GM21447 (cell line): ENCODE measurements at regions not wholly inside any gene's neighbourhood (a gene's known extent, or its start where the extent isn't known, plus 50 kb on each side); places are given as distances from the start of the nearest gene placed in this dataset.
"Not testable (repeated sequence)": the region's sequence is repeated elsewhere in the genome, so short reads cannot be mapped to it uniquely, and the experiment has no call there.

Source experiments
- ATAC-seq: cut with Tn5 transposase; IDR thresholded peaks from one replicate; pipeline ENCODE4 v1.9.1; 2021; ENCODE audit not compliant: unreplicated experiment

DNA sequence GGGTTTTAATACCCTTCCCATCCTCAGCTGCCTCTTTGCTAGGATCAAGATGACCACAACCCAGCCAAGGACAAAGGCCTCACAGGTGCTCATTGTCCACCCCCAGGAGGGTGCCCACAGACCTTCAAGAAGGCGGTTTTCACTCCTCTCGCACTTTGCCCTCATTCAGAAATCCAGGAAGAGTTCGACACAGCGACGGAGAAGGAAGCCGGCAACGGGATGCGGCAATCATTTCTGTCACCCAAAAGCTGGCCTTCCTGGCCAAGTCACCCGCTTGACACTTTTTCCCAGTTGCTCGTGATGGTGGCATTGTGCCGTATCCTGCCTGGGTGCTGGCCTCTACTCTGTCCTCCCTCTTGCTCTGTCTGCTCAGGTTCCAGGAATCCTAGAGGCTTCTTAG lies 293.0 kb upstream of the ZNF337 start:
- not testable (repeated sequence) for ATAC-seq

DNA sequence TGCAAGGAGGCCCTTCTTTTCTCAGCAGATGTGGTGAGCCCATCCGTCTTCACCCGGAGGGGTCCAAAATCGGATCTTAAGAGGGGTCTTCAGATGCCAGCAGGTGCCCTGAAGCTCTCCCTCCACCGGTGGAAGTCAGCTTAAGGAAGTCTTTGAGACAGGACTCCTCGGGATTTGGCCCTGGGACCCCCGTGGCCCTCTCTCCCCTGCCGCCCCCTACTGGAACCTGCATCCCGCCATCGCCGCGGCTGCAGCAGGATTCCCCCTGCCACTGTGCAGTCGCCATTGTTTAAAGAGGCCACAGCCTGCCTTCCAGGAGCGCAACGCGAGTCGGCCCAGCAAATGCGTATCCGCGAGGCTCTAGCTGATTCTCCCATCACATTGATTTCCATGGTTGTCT lies 292.5 kb upstream of the ZNF337 start:
- no peak for ATAC-seq

DNA sequence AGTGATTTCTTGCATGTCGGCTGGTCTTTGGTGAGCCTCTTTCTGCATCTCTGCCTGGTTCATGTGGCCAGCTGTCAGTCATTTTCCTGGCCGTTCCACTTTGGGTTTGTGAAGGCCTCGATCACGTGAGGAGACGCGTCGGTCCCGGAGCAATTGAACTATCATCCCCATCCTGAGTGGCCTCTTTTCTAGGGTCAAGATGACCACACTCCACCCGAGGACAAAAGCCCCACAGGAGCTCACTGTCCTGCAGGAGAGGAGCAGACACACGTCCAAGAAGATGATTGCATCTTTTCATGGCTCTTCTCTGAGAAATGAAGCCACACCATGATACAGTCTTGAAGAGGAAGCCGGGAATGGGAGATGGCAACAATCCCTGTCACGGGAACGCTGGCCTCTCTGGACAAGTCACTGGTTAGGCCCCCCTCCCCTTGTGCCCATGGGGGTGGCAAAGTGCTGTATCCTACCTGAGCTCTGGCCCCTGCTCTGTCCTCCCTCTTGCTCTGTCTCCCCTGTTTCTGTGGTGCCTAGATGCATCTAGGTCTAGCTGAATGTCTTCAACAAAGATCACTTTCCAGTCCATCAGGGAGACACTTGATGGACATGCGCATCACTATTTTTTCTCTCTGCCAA lies 291.4 kb upstream of the ZNF337 start:
- not testable (repeated sequence) for ATAC-seq

GRCh38 chr20:25987073-25987927 lies 290.6 kb upstream of the ZNF337 start:
- peak; percentile 86 for ATAC-seq

- ATAC-seq, result no peak
Observed at GRCh38 chr20:25985597-25985996, 288.9 kb upstream of the ZNF337 start.

DNA sequence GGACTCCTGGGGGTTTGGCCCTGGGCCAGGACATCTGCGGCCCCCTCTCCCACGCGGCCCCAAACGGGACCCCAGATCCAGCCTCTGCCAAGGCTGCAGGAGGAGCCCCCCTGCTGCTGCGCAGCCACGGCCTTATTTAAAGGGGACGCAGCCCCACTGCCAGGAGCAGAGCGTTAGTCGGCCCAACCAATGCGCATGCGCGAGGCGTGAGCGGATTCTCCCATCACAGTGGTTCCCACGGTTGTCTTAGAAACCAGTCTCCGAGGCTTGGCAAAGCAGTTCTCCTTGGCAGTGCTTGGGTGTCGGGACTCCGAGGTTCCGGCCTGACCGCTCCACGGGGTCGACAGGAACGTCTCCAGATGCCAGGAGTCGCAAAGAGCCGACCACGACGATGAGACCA lies 288.3 kb upstream of the ZNF337 start:
- no peak for ATAC-seq

- not testable (repeated sequence) for ATAC-seq
Observed at GRCh38 chr20:25982701-25983100, 286.0 kb upstream of the ZNF337 start.

GRCh38 chr20:25978450-25979190 lies 282.0 kb upstream of the ZNF337 start:
- ATAC-seq, result not testable (repeated sequence)

- ATAC-seq, result not testable (repeated sequence)
Observed at GRCh38 chr20:25975816-25976215, 279.2 kb upstream of the ZNF337 start.

- not testable (repeated sequence) for ATAC-seq
Observed at GRCh38 chr20:25965203-25965602, 268.6 kb upstream of the ZNF337 start.

- not testable (repeated sequence) for ATAC-seq
Observed at GRCh38 chr20:25953876-25954275, 257.2 kb upstream of the ZNF337 start.

DNA sequence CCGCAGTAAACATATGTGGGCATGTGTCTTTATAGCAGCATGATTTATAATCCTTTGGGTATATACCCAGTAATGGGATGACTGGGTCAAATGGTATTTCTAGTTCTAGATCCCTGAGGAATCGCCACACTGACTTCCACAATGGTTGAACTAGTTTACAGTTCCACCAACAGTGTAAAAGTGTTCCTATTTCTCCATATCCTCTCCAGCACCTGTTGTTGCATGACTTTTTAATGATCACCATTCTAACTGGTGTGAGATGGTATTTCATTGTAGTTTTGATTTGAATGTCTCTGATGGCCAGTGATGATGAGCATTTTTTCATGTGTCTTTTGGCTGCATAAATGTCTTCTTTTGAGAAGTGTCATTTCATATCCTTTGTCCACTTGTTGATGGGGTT lies 238.6 kb upstream of the ZNF337 start:
- not testable (repeated sequence) for ATAC-seq

DNA sequence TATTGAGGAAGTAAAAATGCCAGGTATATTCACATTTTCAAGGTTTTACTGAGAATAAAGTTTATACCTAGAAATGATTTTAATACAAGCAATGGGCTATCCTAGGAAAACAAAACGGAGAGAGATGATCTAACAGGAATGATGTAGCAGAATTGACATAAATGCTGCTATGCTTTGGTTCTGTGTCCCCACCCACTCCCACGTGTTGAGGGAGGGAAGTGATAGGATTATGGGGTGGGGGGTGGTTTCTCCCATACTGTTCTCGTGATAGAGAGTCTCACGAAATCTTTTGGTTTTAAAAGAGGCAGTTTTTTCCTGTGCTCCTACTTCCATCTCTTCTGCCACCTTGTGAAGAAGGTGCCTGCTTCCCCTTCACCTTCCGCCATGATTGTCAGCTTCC lies 236.2 kb upstream of the ZNF337 start:
- not testable (repeated sequence) for ATAC-seq

GRCh38 chr20:25932170-25932569 lies 235.5 kb upstream of the ZNF337 start:
- ATAC-seq, result not testable (repeated sequence)

GRCh38 chr20:25902321-25902720 lies 205.7 kb upstream of the ZNF337 start:
- ATAC-seq, result not testable (repeated sequence)

- not testable (repeated sequence) for ATAC-seq
Observed at GRCh38 chr20:25898663-25899062, 202.0 kb upstream of the ZNF337 start.

DNA sequence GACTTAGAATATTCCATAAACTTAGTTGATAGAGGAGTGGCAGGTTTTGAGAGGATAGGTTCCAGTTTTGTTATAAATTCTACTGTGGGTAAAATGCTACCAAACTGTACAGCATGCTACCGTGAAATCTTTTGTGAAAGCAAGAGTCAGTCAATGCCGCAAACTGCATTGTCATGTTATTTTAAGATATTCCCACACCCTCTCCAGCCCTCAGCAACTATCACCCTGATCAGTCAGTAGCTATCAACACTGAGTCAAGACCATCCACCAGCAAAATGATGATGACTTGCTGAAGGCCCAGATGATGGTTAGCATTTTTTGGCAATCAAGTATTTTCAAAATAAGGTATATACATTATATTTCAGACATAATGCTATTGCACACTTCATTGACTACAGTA lies 182.4 kb upstream of the ZNF337 start:
- not testable (repeated sequence) for ATAC-seq

DNA sequence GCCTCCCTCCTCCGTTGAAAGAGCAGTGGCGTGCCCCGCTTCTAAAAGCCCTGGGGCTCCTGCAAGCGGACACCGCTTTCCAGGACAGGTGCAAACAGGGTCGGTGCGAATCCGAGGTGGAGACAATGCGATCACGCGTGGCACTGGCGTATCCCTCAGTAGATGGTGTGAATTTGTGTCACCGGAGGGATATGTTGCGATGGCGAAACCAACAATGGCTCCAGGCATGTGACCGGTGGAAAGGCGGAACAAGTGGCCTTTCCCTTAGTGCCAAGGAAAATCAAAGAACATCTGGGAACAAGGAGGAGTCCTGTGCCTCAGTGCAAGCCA lies 172.0 kb upstream of the ZNF337 start:
- not testable (repeated sequence) for ATAC-seq

- ATAC-seq, result peak; percentile 66
Observed at GRCh38 chr20:25867776-25868649, 171.4 kb upstream of the ZNF337 start.

DNA sequence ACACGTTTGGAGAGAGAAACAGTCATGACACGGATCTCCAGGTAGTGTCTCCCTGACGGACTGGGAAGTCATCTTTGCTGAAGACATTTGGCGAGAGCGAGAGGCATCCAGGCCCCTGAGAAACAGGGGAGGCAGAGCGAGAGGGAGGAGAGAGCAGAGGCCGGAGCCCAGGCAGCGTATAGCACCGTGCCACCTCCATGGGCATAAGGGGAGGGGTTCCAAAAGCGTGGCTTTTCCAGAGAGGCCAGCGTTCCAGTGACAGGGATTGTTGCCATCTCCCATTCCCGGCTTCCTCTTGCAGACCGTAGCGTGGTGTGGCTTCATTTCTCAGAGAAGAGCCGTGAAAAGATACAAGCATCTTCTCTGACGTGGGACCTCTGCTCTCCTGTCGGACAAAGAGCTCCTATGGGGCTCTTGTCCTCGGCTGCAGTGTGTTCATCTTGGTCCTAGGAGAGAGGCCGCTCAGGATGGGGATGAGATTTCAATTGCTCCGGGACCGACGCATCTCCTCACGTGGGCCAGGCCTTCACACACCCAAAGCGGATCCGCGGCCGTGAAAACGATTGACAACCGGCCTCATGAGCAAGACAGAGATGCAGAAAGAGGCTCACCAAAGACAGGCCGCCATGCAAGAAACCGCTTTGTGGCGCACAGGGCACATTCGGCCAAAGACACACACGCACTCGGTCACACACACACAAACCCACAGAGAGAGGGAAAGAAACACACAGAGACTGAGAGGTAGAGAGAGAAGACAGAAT lies 170.5 kb upstream of the ZNF337 start:
- not testable (repeated sequence) for ATAC-seq
